GM21619 (cell line): ENCODE measurements at regions not wholly inside any gene's neighbourhood (a gene's known extent, or its start where the extent isn't known, plus 50 kb on each side); places are given as distances from the start of the nearest gene placed in this dataset.

ENCODE experiments used
- ATAC-seq: cut with Tn5 transposase; IDR thresholded peaks from one replicate; pipeline ENCODE4 v1.9.1; 2021; ENCODE audit not compliant: unreplicated experiment

GRCh38 chr13:50306156-50306555 is 290.9 kb downstream of the KCNRG start:
- no peak for ATAC-seq

- ATAC-seq: no peak
These were observed 294.1 kb downstream of the KCNRG start for GRCh38 chr13:50309318-50309717.

- no peak for ATAC-seq
These were observed 294.8 kb downstream of the KCNRG start for GRCh38 chr13:50309882-50310594.

GRCh38 chr13:50310734-50311133 is 295.5 kb downstream of the KCNRG start:
- no peak for ATAC-seq

- no peak for ATAC-seq
These were observed 303.6 kb downstream of the KCNRG start for GRCh38 chr13:50318887-50319286.

- ATAC-seq: no peak
These were observed 304.5 kb downstream of the KCNRG start for GRCh38 chr13:50319635-50320255.

- no peak for ATAC-seq
These were observed 305.1 kb downstream of the KCNRG start for GRCh38 chr13:50320271-50320862.

GRCh38 chr13:50322006-50322405 is 306.8 kb downstream of the KCNRG start:
- ATAC-seq: no peak

- no peak for ATAC-seq
These were observed 308.3 kb downstream of the KCNRG start for GRCh38 chr13:50323440-50324065.

GRCh38 chr13:50326271-50326670 is 311.0 kb downstream of the KCNRG start:
- no peak for ATAC-seq

- no peak for ATAC-seq
These were observed 311.6 kb downstream of the KCNRG start for GRCh38 chr13:50326811-50327210.

- no peak for ATAC-seq
These were observed 319.0 kb downstream of the KCNRG start for GRCh38 chr13:50334115-50334778.

- no peak for ATAC-seq
These were observed 319.7 kb downstream of the KCNRG start for GRCh38 chr13:50334944-50335343.

GRCh38 chr13:50339271-50339670 is 324.0 kb downstream of the KCNRG start:
- ATAC-seq: no peak

GRCh38 chr13:50340146-50340545 is 324.9 kb downstream of the KCNRG start:
- no peak for ATAC-seq

GRCh38 chr13:50340551-50341287 is 325.5 kb downstream of the KCNRG start:
- ATAC-seq: no peak

- ATAC-seq: no peak
These were observed 326.3 kb downstream of the KCNRG start for GRCh38 chr13:50341526-50341925.

- ATAC-seq: no peak
These were observed 329.5 kb downstream of the KCNRG start for GRCh38 chr13:50344717-50345116.

- ATAC-seq: no peak
These were observed 330.6 kb downstream of the KCNRG start for GRCh38 chr13:50345804-50346203.

- ATAC-seq: no peak
These were observed 333.1 kb downstream of the KCNRG start for GRCh38 chr13:50348371-50348770.
